ENCODE measurements at regions not wholly inside any gene's neighbourhood (a gene's known extent, or its start where the extent isn't known, plus 50 kb on each side); places are given as distances from the start of the nearest gene placed in this dataset.
A peak's percentile ranks its signal among the peaks of the same experiment; 100 is the strongest.

GRCh38 chr9:31347082-31347617 is 1037.3 kb upstream of the ACO1 start:
- Mint-ChIP-seq H3K27me3 (ENCODE audit: low read depth) (no peaks in the 10 kb centered on the region), H3K27ac (peak overlapping the region; percentile 25 to 75 (median 64)), H3K4me3 (peak overlapping the region in 2 of 3 experiments; percentile 0 to 37), H3K4me1 (peaks cover 6% of the 10 kb centered on the region), H3K9me3 (peaks cover 2% of the 10 kb centered on the region), H3K36me3 (ENCODE audit: low read depth) (no peaks in the 10 kb centered on the region)
- TF ChIP-seq, protein P1, sequence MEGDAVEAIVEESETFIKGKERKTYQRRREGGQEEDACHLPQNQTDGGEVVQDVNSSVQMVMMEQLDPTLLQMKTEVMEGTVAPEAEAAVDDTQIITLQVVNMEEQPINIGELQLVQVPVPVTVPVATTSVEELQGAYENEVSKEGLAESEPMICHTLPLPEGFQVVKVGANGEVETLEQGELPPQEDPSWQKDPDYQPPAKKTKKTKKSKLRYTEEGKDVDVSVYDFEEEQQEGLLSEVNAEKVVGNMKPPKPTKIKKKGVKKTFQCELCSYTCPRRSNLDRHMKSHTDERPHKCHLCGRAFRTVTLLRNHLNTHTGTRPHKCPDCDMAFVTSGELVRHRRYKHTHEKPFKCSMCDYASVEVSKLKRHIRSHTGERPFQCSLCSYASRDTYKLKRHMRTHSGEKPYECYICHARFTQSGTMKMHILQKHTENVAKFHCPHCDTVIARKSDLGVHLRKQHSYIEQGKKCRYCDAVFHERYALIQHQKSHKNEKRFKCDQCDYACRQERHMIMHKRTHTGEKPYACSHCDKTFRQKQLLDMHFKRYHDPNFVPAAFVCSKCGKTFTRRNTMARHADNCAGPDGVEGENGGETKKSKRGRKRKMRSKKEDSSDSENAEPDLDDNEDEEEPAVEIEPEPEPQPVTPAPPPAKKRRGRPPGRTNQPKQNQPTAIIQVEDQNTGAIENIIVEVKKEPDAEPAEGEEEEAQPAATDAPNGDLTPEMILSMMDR (IDR thresholded peaks at IDR 0.05; ENCODE audit: unreplicated experiment in 3 of 3): no peak

DNA sequence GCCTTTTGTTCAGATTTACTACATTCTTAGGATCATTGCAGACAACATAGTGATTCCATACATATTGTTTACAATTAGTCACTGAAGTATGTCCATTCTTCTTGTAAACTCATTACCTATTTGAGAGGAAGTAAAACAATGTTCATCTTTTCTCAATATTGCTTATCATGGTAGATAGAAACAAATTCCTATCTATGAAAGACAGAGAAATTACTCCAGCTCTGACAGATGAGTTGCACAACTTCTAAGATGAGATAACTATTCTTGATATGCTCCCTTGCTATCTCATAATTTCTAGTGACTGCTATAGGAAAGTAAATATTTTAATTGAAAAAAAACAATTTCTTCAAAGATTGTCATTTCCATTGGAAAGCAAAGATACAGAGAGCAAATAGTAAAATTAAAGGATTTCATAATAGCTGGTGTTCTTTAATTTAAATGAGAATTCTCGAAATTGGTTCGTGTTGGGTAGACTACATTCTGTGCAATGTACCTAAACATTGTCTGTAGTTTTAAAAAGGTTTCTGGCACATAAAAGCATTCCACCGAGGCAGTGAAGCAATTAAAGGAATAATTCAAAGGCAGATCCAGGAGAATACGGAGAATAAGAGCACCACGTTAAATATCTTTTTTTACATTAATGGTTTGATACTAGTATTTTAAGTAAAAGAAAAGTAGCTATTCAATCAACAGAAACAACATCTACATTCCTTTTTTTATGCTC is 1029.1 kb upstream of the ACO1 start:
- H3K27ac Mint-ChIP-seq: no peak overlapping the region
- TF ChIP-seq, protein P1 (IDR thresholded peaks at IDR 0.05; ENCODE audit: unreplicated experiment in 3 of 3): no peak
- H3K4me1 Mint-ChIP-seq: no peaks in the 10 kb centered on the region
- H3K9me3 Mint-ChIP-seq: no peaks in the 10 kb centered on the region
- no peaks in the 10 kb centered on the region for H3K36me3 Mint-ChIP-seq (ENCODE audit: low read depth)
- no peak overlapping the region for H3K4me3 Mint-ChIP-seq
- no peaks in the 10 kb centered on the region for H3K27me3 Mint-ChIP-seq (ENCODE audit: low read depth)

DNA sequence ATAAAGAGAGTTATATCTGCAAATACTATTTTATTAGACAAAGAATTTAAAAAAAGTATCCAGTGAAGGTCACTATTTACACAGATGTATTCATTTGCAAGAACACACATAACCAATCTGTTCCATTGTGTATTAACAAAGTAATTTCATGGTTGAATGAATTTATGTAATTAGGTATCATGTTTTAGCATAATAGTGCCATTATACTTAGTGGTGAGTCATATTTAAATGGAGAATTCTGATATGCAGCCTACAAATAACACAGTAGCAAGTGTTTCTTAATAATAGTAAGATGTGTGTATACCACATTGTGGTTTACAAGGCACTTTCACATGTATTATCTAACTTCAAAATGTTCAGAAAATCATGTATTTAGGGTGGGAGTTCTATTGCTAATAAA is 1028.5 kb upstream of the ACO1 start:
- Mint-ChIP-seq H3K4me3 (no peak overlapping the region), H3K9me3 (no peaks in the 10 kb centered on the region), H3K4me1 (no peaks in the 10 kb centered on the region), H3K27me3 (ENCODE audit: low read depth) (no peaks in the 10 kb centered on the region), H3K36me3 (ENCODE audit: low read depth) (no peaks in the 10 kb centered on the region), H3K27ac (no peak overlapping the region)
- TF ChIP-seq, protein P1 (IDR thresholded peaks at IDR 0.05; ENCODE audit: unreplicated experiment in 3 of 3): no peak

DNA sequence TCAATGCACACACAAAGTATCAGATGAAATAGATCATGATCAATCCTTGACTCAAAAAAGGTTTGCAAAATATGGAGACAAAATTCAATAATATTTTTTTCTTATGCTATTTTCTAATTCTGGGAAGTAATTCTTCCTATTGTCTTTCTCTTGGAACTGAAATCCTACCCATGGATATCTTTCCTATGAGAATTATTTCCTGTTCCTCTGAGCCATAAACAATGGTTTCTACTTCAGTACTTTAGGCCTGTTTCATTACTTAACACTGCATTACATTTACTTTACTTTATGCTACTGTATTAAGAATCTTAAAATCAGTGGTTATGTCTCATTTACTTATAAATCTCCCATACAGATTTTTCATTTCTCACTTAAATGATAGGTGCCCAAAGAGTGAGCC is 1025.4 kb upstream of the ACO1 start:
- TF ChIP-seq, protein P1 (IDR thresholded peaks at IDR 0.05; ENCODE audit: unreplicated experiment in 3 of 3): no peak
- Mint-ChIP-seq H3K9me3 (no peaks in the 10 kb centered on the region), H3K4me1 (no peaks in the 10 kb centered on the region), H3K36me3 (ENCODE audit: low read depth) (no peaks in the 10 kb centered on the region), H3K27me3 (ENCODE audit: low read depth) (no peaks in the 10 kb centered on the region), H3K4me3 (no peak overlapping the region), H3K27ac (no peak overlapping the region)

DNA sequence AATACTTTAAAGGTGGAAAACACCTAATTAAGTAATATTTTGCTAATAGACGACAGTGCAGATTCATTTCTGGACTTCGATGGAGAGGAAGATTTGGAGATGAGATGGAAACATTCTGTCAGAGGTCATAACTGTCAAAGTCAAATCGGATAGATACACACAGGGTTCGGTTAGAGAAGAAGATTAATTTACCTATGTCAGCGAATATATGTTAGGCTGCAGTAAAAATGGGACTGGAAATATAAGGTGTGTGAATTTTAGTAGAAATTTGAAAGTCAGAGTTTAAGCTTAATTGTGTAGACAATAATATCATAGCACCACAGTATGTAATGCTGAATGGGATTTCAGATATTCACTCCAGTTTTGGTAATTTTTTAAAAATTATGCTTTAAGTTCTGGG is 1020.3 kb upstream of the ACO1 start:
- TF ChIP-seq, protein P1 (IDR thresholded peaks at IDR 0.05; ENCODE audit: unreplicated experiment in 3 of 3): no peak
- no peak overlapping the region for H3K4me3 Mint-ChIP-seq
- H3K9me3 Mint-ChIP-seq: no peaks in the 10 kb centered on the region
- H3K4me1 Mint-ChIP-seq: no peaks in the 10 kb centered on the region
- H3K27ac Mint-ChIP-seq: no peak overlapping the region
- H3K36me3 Mint-ChIP-seq (ENCODE audit: low read depth): no peaks in the 10 kb centered on the region
- H3K27me3 Mint-ChIP-seq (ENCODE audit: low read depth): no peaks in the 10 kb centered on the region
